ENCODE measurements at regions not wholly inside any gene's neighbourhood (a gene's known extent, or its start where the extent isn't known, plus 50 kb on each side); places are given as distances from the start of the nearest gene placed in this dataset.
"Not testable (repeated sequence)": the region's sequence is repeated elsewhere in the genome, so short reads cannot be mapped to it uniquely, and the experiment has no call there.

DNA sequence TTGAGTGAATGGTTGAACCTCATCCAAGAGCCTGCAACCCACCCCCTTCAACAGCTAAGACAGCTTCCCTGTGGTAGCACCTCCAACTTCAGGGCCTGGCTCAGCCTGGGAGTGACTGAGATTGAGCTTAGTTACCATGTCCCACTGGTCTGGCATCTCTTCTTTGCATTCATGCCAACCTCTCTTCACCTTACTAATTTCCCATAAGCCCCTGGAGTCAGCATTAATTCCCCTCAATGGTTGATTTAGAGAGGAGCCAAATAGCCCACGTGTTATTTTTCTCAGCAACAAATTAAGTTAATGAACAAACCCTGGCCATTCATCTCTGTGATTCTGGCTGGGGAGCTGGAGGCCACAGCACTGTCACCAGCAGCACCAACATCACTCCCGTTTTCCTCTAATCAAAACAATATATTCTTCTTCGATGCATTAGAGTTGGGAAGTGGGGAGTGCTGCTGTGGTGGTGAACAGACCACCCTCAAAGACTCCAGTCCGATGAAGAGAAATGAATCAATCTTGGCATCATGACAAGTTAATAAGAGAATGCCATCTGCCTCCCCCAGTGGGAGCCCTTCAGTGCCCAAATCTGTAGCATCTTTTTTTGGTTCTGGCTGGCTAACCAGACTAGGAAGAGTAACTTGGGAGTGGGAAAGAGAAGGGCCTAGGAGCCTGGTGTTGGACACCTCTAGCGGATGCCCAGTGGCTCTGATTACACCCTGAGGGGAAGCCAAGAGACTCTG is 83.2 kb upstream of the ADRA1D start:
- no peak for DNase-seq

DNA sequence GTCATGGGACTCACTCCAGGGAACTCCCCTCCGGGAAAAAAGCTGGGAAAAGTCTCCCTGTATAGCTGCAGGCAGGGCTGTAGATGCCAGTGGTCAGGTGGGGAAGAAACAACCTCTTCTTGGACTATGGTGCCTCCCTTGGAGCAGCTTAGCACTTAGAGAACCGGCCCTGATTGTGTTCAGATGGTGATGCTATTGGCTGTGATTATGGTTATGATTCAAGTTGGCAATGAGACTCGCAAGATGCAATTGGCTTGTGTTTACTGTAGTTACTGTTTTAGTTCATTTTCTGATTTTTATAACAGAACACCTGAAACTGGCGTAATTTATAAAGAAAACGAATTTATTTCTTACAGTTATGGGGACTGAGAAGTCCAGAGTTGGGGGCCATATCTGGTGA is 80.9 kb upstream of the ADRA1D start:
- no peak for DNase-seq

DNA sequence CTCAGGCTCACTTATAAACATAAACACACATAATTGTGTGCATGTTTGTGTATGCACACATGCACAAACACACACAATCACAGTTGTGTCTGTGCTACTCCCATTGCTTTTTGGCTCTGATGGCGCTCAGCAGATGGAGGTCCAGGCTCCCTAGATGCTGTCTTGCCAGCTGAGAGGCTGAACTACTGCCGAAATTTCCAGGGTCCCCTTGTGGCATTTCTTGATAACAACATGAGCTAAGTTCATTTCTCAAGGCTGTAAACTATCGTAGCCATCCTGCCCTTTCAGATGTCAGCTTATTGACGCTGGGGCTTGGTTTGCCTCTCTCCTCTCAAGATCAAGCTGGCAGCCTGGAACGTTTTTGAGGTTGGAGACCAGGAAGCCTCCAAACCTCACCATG is 80.1 kb upstream of the ADRA1D start:
- peak; percentile 21 for DNase-seq

DNA sequence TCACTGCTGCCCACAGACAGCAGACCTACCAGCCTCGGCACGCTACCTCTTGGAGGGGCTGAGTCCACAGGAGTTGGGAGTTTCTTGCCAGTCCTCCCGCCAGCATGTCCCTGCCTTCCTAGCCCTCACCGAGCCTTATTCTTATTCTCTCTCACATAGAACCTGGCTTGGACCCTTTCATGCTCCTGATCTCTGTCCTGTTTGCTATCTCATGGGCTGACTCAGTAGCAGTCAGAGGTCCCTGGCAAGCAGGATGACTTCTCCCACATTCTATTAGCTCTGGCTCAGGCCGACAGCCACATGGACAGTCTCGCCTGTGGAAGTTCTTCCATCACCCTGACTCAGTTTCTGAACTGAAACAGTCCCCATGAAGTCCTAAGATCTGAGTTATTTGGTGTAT is 79.5 kb upstream of the ADRA1D start:
- no peak for DNase-seq

DNA sequence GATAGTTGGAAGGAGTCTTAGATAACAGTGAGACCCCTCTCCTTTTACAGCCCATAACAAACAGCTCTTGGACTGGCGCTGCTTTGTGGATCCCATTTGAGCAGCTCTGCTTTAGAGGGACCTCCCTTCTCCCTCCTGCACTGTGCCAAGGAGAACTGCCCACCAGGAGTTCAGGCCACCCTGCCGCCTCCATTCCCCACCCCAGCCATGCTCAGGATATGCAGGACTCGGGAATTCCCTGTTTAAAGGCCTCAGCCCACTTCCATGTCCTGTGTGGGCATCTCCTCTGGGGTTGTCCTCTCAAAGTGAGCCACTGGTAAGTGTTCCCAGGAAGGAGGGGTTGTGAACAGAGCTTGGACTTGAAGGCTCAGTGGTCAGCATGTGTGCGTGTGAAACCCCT is 78.9 kb upstream of the ADRA1D start:
- no peak for DNase-seq

DNA sequence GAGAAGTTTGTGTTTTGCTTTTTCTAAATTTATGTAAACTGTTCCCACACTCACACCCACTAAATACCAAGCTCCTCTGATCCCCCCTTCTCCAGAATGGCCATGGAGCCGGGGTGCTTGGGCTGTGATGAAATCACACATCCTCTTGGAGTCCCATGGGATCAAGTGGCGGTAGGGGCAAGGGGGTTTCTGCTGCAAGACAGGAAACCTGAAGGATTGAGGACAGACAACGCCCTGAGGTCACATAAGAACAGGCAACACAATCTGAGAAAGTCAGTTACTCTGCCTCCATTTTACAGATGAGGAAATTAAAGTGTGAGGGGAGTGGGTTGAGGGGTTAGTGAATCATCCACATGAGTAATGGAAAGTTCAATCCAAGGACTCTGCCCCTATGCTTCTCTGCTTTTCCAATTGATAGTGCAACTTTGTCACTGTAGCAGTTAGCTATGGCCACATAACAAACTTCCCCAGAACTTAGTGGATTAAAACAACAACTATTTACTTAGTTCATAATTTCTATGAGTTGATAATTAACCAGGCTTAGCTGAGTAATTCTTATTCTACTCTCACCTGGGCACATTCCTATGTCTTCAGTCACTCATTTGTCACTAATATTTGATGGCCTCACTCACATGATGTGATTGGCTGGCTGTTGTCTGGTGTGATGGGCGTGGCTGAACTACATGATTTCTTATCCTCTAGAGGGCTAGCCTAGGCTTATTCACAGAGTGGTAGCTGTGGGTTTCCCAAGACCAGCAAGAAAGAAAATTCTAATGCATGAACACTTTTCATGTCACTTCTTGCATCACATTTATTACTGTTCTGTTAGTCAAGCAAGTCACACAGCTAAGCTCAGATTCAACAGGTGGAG is 77.3 kb upstream of the ADRA1D start:
- DNase-seq: no peak

DNA sequence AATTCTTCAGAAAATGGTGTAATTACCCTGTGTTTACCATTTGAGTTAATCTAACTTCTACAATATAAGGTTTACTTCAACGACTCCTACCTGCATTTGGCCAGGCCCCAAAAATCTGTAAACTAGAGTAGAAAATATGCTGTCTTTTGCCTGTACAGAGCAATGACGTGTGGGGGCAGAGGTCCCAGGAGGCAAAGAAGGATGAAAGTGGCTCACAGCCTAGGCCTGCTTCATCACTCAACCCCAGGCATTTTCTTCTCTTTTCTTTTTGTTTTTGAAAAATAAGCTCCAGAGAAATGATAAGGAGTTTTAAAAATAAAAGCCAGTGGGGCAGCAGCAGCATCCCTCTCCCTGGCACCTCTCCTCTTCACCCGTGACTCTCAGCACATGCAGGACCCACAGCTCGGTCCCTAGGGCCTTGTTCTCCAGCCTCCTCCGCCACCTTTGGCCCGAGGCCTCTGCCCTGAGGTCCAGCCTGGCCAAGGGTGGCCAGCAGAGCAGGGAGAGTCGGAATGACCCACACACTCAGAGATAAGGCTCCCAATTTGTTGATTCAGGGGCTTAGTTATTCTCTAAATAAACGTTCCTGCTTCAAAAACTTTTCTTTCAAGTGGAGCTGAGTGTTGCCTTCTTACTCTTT is 76.6 kb upstream of the ADRA1D start:
- no peak for DNase-seq

DNA sequence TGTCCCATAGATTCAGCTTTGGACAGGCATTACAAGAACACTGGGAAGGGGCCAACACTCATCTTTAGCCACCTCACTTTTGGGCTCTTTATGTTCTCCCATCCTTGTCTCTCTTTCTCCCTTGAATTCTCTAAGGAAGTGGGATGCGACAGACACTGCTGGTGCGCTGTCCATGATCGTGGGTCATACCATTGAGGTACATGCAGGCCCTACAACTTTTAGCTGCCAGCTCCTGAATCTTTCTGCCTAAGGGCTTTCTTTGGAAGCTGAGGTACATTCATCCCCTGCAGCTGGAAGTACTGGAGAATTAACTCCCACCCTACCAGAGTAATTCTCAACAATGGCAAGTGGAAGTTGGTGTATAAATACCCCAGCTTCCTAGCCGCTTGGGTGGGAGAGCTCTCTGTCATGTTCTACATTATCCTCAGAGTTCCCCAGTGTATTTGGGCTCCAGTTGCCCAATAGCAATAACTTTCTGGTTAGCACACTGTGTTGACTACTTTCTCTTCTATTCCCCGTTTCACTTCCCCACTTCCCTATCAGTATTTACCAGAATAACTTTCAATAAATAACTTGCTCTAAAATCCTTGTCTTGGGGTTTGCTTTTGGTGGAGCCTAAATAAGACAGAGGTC is 75.6 kb upstream of the ADRA1D start:
- DNase-seq: no peak

DNA sequence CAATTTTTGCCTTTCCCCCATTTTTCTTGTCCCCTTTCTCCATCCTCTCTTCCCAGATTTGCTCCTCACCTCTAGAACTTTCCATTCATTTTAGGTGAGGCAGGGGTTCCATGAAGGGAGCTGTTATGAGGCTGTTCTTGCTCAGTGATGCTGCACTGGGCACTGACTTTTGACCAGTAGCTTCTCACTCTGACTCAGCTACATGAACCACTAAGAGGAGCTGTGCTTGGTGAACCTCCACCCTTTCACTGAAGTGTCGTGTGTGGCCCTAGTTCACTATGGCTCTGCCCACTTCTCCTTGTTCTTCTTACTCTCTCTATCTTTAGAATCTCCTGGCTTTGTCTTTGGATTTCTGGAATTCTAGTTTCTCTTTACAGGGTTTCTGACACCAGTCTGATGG is 73.4 kb upstream of the ADRA1D start:
- no peak for DNase-seq

DNA sequence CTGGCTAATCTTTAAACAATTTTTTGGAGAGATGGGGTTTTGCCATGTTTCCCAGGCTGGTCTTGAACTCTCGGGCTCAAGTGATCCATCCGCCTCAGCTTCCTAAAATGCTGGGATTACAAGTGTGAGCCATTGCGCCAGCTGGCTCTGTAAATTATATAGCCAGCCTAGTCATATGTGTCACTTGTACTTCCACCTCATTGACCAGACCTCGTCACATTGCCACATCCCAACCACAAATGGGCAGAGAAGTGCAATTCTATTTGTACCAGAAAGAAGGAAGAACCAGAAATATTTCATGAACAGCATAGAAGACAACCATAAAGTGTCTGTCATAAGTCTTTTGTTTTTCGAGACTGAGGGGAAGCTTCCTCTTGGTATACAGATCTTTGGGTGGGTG is 71.2 kb upstream of the ADRA1D start:
- peak; percentile 10 for DNase-seq

DNA sequence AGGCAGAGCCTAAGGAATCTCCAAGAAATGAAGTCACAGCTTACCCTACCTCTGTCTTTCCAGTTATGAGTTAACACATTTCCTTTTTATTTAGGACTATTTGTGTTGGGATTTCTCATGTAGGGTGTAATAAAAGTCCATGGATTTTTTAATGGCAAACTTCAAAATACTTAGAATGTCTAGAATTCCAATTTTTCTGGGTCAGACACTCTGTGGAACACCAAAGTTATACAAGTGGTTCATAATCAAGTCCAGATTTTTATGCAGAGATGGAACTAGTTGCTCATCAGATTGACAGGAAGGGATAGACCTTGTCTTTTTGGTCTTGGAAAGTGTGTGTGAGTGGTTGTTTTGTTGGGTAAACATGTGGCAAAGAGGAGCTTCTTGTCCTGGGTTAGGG is 69.8 kb upstream of the ADRA1D start:
- no peak for DNase-seq

DNA sequence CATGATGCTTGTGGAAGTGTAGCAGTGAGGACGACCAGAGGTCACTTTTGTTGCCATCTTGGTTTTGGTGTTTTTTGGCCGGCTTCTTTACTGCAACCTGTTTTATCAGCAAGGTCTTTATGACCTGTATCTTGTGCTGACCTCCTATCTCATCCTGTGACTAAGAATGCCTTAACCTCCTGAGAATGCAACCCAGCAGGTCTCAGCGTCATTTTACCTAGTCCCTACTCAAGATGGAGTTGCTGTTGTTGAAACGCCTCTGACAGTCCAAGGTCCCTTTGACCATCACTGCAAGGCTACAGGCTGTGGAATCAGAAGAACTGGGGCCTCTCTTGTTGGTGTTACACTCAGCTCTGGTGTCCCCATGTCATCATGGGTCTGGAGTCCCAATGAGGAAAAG is 61.5 kb upstream of the ADRA1D start:
- DNase-seq: not testable (repeated sequence)

DNA sequence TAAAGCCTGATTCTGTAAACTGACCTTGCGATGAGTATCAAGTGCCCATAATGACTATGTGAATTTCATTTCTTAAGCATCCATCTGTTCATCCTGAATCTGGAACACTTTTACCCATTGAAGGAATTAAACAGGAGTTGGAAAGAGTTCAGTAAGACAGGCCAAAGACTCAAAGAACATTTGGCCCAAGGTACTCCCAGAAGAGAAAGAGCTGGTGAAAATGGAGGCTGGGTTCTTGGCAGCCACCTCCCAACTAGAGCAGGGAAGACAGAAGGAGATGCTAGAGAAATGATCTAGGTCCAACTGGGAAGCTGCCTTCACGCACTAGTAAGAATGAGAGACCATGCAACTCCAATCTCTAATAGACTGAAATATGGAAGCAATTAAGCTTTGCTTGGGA is 57.1 kb upstream of the ADRA1D start:
- DNase-seq: no peak

DNA sequence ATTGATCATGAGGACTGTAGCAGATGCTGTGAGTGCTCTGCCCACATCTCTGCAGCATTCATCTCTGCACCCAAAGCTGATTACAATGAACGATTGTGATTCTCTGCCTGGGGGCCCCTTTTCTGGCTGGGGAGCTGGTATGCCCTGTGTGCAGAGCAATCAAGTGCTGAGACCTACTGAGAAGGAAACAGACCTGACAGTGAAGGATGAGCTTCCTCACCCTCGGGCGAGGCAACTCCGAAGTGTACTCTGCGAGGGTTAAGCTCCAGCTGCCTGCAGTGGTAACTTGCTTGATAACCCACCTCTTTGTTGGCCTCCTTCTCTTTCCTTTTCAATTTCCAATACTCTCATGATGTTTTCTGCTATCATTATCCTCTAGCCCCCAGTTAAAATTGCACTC is 56.0 kb upstream of the ADRA1D start:
- no peak for DNase-seq

DNA sequence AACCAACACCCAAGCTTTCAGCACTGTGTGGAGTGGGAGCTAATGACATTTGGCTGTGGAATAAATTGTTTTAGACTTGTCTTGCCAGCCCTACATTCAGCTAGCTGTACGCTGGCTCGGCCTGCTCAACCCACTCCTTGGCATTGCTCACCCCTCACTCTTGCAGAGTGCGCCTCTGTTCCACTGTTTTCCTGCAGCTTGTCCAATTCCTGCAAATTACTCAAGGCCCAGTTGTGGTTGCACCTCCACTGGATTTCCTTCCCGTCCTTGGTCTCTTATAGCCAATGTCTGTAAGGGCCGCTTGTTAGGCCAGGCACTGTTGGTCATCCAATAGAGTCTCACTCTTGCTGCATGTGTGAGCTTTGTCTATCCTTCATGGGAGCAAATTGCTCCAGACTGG is 55.5 kb upstream of the ADRA1D start:
- no peak for DNase-seq

DNA sequence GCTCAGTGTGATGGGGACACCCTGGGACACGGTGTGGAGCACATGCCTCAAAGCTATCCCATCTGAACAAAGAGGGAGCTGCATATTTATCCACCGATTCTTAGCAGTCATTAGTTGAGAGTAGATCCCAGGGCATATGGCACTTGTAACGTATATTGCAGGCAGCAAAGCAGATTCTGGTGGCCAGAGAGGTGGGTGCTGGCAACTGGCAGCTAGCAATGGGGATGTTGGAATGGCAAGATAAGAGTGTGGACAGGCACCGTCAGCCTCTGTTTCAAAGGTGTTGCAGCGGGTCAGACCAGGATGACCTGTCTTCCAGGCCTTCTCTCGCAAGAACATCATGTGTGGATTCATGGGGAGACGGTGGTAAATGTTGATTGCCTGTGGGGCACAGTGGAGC is 54.0 kb upstream of the ADRA1D start:
- DNase-seq: no peak

DNA sequence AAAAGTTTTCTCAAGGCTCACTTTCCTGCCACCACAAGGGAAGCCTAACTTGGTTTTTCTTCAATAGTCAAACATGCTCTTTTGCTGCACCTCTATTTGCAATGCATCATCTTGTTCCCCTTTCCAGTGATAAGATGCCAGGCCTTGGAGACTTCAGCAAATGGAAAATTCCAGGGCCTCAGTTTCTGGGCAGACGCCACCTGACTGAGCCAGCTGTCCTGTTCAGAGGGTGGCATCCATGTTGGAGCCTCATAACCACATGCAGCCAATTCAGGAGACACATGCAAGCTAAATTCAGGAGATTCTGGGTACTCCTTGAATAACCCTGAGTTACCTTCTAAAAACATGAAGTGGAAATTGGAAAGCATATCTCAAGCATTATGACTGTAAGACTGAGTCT is 51.8 kb upstream of the ADRA1D start:
- no peak for DNase-seq

DNA sequence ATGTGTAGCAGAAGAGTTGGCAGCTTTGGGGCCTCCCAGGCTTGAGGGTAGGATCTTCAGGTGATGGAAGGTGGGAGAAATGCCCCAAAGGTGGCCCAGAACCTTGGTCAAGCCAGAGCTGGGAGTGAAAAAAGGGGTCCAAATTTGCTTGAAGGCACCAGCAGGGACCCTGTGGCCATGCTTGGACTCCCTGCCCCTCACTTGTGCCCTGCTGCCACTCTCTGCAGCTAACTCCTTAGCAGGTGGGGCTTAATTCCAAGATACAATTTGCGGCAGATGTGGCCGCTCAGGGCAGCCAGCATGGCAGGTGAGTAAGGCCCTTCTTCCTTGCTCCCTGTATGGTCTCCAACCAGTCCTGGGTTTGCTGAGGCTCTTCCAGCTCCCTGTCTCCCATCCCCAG is 51.3 kb upstream of the ADRA1D start:
- DNase-seq: no peak

DNA sequence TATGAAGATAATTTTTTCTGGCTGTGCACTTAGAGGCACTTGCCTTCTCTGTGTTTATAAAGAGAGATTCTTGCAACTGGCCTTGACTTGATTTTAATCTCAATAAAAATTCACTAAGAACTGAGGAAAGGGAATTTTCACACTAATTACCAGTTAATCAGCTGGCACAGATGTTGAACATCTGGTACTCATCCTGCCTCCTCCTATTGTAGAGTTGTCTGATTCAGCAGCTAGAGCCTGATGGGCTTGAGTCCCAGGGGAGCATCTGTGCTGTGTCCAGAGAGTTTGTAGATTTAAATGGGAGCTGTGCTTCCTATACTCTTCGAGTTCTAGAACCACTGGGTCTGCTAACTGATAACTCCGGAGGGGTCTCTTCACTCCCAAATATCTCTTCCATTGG is 50.7 kb upstream of the ADRA1D start:
- no peak for DNase-seq

DNA sequence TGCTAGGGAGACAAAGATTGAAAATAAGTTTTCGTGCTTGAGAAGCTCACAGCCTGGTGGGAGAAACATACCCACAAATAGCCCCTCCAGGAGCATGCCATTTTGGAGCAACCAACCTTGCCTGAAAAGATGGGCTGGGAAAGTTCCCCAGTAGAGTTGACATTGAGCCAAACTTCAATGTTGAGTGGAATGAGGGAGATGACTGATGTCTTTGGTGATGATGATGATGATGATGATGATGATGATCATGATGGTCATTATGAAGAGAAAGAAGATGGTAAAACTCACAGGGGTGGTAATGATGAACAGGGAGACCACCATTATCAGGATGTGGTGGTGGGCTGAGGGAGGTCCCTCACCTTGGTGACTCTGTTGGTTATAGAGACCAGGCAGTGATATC is 50.1 kb upstream of the ADRA1D start:
- no peak for DNase-seq

Data from OCI-M1 (cell line).